ENCODE measurements at regions not wholly inside any gene's neighbourhood (a gene's known extent, or its start where the extent isn't known, plus 50 kb on each side); places are given as distances from the start of the nearest gene placed in this dataset.
A peak's percentile ranks its signal among the peaks of the same experiment; 100 is the strongest.

DNA sequence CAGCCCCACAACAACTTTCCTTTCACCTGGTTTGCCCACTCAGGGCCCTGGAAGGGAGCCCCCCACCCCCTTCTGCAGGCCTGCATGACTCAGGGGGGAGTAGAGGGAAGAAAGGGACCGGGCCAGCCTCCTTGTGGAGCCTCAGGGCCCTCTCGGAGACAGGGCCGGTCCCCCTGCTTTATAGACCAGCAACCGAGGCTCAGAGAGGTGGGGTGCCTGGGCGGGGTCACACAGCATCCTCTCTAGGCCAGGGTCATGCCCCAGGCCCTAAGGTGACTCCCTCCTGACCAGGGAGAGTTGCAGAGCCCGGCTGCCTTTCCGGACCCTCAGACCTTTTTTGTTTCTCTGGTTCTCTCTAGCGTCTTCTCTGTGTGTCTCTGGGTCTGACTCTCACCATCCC is 211.3 kb downstream of the TBC1D2B start:
- 10% methylated on average over 6 of the region's 8 CpGs for WGBS (ENCODE audit: low lambda C conversion rate)
- H3K4me1 ChIP-seq (ENCODE audit: insufficient read depth, low read length): 0 out of 2 replicates have a peak, but pooled peaks cover 5% of the 10 kb centered on the region
- H3K4me3 ChIP-seq (replicated peaks in 1 of 3; ENCODE audit: insufficient read depth in 1 of 3, low read depth in 2 of 3, low read length in 3 of 3): no peak overlapping the region
- intact Hi-C loops (cut with micrococcal nuclease; ENCODE audit: unreplicated experiment) (no loop called here), in situ Hi-C loops (cut with HindIII; ENCODE audit: extremely low pct_ligation_motif_present, low pct_unique_long_range_greater_than_20kb) (no loop called here)
- TF ChIP-seq ZSCAN29 (CRISPR knock-in tag; conservative IDR thresholded peaks at IDR 0.05): no peak
- TF ChIP-seq ZNF768 (CRISPR knock-in tag; IDR thresholded peaks at IDR 0.05): peak; percentile 26; the same call in 1 of the 2 replicates
- TF ChIP-seq, protein P1, sequence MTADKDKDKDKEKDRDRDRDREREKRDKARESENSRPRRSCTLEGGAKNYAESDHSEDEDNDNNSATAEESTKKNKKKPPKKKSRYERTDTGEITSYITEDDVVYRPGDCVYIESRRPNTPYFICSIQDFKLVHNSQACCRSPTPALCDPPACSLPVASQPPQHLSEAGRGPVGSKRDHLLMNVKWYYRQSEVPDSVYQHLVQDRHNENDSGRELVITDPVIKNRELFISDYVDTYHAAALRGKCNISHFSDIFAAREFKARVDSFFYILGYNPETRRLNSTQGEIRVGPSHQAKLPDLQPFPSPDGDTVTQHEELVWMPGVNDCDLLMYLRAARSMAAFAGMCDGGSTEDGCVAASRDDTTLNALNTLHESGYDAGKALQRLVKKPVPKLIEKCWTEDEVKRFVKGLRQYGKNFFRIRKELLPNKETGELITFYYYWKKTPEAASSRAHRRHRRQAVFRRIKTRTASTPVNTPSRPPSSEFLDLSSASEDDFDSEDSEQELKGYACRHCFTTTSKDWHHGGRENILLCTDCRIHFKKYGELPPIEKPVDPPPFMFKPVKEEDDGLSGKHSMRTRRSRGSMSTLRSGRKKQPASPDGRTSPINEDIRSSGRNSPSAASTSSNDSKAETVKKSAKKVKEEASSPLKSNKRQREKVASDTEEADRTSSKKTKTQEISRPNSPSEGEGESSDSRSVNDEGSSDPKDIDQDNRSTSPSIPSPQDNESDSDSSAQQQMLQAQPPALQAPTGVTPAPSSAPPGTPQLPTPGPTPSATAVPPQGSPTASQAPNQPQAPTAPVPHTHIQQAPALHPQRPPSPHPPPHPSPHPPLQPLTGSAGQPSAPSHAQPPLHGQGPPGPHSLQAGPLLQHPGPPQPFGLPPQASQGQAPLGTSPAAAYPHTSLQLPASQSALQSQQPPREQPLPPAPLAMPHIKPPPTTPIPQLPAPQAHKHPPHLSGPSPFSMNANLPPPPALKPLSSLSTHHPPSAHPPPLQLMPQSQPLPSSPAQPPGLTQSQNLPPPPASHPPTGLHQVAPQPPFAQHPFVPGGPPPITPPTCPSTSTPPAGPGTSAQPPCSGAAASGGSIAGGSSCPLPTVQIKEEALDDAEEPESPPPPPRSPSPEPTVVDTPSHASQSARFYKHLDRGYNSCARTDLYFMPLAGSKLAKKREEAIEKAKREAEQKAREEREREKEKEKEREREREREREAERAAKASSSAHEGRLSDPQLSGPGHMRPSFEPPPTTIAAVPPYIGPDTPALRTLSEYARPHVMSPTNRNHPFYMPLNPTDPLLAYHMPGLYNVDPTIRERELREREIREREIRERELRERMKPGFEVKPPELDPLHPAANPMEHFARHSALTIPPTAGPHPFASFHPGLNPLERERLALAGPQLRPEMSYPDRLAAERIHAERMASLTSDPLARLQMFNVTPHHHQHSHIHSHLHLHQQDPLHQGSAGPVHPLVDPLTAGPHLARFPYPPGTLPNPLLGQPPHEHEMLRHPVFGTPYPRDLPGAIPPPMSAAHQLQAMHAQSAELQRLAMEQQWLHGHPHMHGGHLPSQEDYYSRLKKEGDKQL (CRISPR knock-in tag; IDR thresholded peaks at IDR 0.05; ENCODE audit: low read depth): no peak
- no peak overlapping the region for H2AFZ ChIP-seq (ENCODE audit: low read length)
- no peak overlapping the region for H3K9ac ChIP-seq (ENCODE audit: insufficient read depth, low read depth, low read length)
- H3K36me3 ChIP-seq (replicated peaks in 1 of 2; ENCODE audit: control insufficient read depth in 1 of 2, insufficient read depth in 2 of 2, low read length in 2 of 2): no peaks in the 10 kb centered on the region
- FAIRE-seq: no peak
- no peak overlapping the region for H3K4me2 ChIP-seq (ENCODE audit: low read depth, low read length)
- H3K79me2 ChIP-seq (ENCODE audit: insufficient read depth, low read length): no peaks in the 10 kb centered on the region
- no peak overlapping the region for H3K27ac ChIP-seq (ENCODE audit: extremely low read length, insufficient read depth, low read length)
- no peaks in the 10 kb centered on the region for H3K9me3 ChIP-seq (ENCODE audit: low read length)
- DNase-seq (ENCODE audit: low spot score): no peak
- ChIA-PET POLR2A (no interaction called here), CTCF (ENCODE audit: low intra/inter-chr PET ratio, low total read pairs) (no interaction called here)
- BruUV-seq (replicated peaks): no TSS peak
- H4K20me1 ChIP-seq (ENCODE audit: insufficient read depth, low read length): no peaks in the 10 kb centered on the region
- no peak for ATAC-seq
- peaks cover 4 to 16% of the 10 kb centered on the region in 2 experiments; a peak in 4 of 5 replicates for H3K27me3 ChIP-seq (ENCODE audit: control insufficient read depth in 1 of 2, insufficient read depth in 2 of 2, low read length in 2 of 2)

DNA sequence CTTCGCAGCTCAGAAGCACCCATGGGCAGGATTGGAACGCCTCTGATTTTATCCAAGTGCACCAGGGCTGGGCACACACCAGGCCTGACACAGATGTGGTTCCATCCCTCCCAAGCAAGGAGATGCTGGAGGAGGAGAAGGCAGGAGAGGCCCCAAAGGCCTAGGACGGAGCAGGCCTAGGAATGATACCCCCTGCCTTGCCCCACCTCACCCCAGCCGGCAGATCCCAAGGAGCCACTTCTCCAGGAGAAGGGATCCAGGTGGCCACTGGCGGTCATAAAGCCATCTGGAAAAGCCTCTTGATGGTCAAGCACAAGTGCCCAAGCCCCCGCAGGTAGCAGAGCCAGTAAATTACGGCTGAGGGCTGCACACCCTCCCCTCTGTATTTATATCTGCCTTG is 211.8 kb downstream of the TBC1D2B start:
- Histone ChIP-seq H3K4me3 (replicated peaks in 1 of 3; ENCODE audit: insufficient read depth in 1 of 3, low read depth in 2 of 3, low read length in 3 of 3) (no peak overlapping the region), H2AFZ (ENCODE audit: low read length) (no peak overlapping the region), H3K9me3 (ENCODE audit: low read length) (no peaks in the 10 kb centered on the region), H4K20me1 (ENCODE audit: insufficient read depth, low read length) (no peaks in the 10 kb centered on the region), H3K4me2 (ENCODE audit: low read depth, low read length) (no peak overlapping the region), H3K9ac (ENCODE audit: insufficient read depth, low read depth, low read length) (no peak overlapping the region), H3K79me2 (ENCODE audit: insufficient read depth, low read length) (no peaks in the 10 kb centered on the region), H3K27ac (ENCODE audit: extremely low read length, insufficient read depth, low read length) (no peak overlapping the region), H3K4me1 (ENCODE audit: insufficient read depth, low read length) (0 out of 2 replicates have a peak, but pooled peaks cover 1% of the 10 kb centered on the region), H3K36me3 (replicated peaks in 1 of 2; ENCODE audit: control insufficient read depth in 1 of 2, insufficient read depth in 2 of 2, low read length in 2 of 2) (no peaks in the 10 kb centered on the region), H3K27me3 (ENCODE audit: control insufficient read depth in 1 of 2, insufficient read depth in 2 of 2, low read length in 2 of 2) (peaks cover 4 to 16% of the 10 kb centered on the region in 2 experiments; a peak in 4 of 5 replicates)
- ATAC-seq (no peak), DNase-seq (ENCODE audit: low spot score) (no peak), FAIRE-seq (no peak)
- in situ Hi-C loops (cut with HindIII; ENCODE audit: extremely low pct_ligation_motif_present, low pct_unique_long_range_greater_than_20kb): no loop called here
- BruUV-seq (replicated peaks): no TSS peak
- CTCF ChIA-PET (ENCODE audit: low intra/inter-chr PET ratio, low total read pairs): no interaction called here
- POLR2A ChIA-PET: no interaction called here
- WGBS (ENCODE audit: low lambda C conversion rate): 0% methylated on average over 3 of the region's 7 CpGs
- intact Hi-C loops (cut with micrococcal nuclease; ENCODE audit: unreplicated experiment): no loop called here
- TF ChIP-seq CAMTA2 (CRISPR knock-in tag; IDR thresholded peaks at IDR 0.05; ENCODE audit: borderline replicate concordance): no peak
- TF ChIP-seq POLR2AphosphoS5 (IDR thresholded peaks at IDR 0.05; ENCODE audit: low read depth, low read length): no peak
- TF ChIP-seq SMYD3 (CRISPR knock-in tag; IDR thresholded peaks at IDR 0.05): no peak
- TF ChIP-seq, protein P2, sequence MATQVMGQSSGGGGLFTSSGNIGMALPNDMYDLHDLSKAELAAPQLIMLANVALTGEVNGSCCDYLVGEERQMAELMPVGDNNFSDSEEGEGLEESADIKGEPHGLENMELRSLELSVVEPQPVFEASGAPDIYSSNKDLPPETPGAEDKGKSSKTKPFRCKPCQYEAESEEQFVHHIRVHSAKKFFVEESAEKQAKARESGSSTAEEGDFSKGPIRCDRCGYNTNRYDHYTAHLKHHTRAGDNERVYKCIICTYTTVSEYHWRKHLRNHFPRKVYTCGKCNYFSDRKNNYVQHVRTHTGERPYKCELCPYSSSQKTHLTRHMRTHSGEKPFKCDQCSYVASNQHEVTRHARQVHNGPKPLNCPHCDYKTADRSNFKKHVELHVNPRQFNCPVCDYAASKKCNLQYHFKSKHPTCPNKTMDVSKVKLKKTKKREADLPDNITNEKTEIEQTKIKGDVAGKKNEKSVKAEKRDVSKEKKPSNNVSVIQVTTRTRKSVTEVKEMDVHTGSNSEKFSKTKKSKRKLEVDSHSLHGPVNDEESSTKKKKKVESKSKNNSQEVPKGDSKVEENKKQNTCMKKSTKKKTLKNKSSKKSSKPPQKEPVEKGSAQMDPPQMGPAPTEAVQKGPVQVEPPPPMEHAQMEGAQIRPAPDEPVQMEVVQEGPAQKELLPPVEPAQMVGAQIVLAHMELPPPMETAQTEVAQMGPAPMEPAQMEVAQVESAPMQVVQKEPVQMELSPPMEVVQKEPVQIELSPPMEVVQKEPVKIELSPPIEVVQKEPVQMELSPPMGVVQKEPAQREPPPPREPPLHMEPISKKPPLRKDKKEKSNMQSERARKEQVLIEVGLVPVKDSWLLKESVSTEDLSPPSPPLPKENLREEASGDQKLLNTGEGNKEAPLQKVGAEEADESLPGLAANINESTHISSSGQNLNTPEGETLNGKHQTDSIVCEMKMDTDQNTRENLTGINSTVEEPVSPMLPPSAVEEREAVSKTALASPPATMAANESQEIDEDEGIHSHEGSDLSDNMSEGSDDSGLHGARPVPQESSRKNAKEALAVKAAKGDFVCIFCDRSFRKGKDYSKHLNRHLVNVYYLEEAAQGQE (IDR thresholded peaks at IDR 0.05; ENCODE audit: borderline replicate concordance in 1 of 2, low read depth in 1 of 2, low read length in 2 of 2): no peak
- TF ChIP-seq NCOR1 (IDR thresholded peaks at IDR 0.05; ENCODE audit: borderline replicate concordance, low read length): no peak
- no peak for TF ChIP-seq PHF21A (CRISPR knock-in tag; IDR thresholded peaks at IDR 0.05)
- no peak for TF ChIP-seq CBX1 (IDR thresholded peaks at IDR 0.05; ENCODE audit: low read depth)
- no peak for TF ChIP-seq ZIK1 (CRISPR knock-in tag; IDR thresholded peaks at IDR 0.05; ENCODE audit: borderline replicate concordance, low read depth)
